ENCODE measurements at regions not wholly inside any gene's neighbourhood (a gene's known extent, or its start where the extent isn't known, plus 50 kb on each side); places are given as distances from the start of the nearest gene placed in this dataset.

DNA sequence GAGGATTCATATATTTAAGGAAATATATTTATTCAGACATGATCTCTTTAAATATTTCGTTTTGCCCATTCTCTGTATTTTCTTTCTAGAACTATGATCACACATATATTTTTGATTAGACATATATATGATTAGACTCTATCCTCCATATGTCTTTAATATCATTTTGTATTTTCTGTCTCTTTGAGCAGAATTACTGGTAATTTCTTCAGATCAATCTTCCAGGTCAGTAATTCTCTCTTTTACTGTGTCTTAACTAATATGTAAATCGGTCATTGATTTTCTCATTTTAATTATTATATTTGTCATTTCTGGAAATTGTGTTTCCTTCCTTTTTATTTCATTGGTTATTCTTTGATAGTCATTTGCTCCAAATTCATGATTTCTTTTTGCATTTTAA, 586.2 kb downstream of the NR2F2 start:
- Histone ChIP-seq H4K20me1 (ENCODE audit: control insufficient read depth, extremely low read depth, insufficient read depth, low read length) (no peaks in the 10 kb centered on the region), H3K9ac (ENCODE audit: insufficient read depth, low read length) (no peak overlapping the region), H2AFZ (ENCODE audit: low read length) (no peak overlapping the region), H3K36me3 (ENCODE audit: control insufficient read depth, insufficient read depth, low read length) (no peaks in the 10 kb centered on the region), H3K27ac (ENCODE audit: insufficient read depth, low read length) (no peak overlapping the region), H3K9me3 (ENCODE audit: control insufficient read depth, insufficient read depth, low read depth, low read length) (no peaks in the 10 kb centered on the region), H3K4me1 (ENCODE audit: control insufficient read depth, extremely low read depth, insufficient read depth, low read length) (no peaks in the 10 kb centered on the region), H3K4me3 (replicated peaks in 1 of 4; ENCODE audit: control extremely low read depth in 1 of 4, insufficient read depth in 1 of 4, low read depth in 3 of 4, low read length in 4 of 4) (no peak overlapping the region), H3K4me2 (ENCODE audit: extremely low read depth, insufficient read depth, low read length) (no peak overlapping the region), H3K27me3 (ENCODE audit: control insufficient read depth, insufficient read depth, low read length) (no peaks in the 10 kb centered on the region), H3K79me2 (ENCODE audit: control insufficient read depth, insufficient read depth, low read length) (no peaks in the 10 kb centered on the region)
- DNase-seq (ENCODE audit: low read depth in 2 of 2): no peak
- no peak for TF ChIP-seq EZH2 (IDR thresholded peaks at IDR 0.05; ENCODE audit: low read length, missing control alignments)

DNA sequence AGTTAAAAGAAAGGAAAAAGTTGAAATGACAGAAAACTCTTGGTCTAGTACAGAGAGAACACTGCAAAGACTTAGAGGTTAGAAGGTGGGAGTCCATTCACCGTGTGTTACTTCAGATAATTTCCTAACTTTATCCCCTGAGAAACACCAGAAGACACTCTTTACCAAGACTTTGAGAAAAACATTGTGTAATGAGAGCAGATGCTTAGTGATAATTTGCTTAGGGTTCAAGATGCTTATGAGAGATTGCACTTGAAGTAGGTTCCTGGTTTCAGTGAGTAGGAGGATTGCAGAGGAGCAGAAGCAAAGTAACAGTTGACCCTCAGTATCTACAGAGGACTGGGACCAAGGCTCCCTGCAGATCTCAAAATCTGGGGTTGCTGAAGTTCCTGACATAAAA, 594.1 kb downstream of the NR2F2 start:
- Histone ChIP-seq H3K4me2 (ENCODE audit: extremely low read depth, insufficient read depth, low read length) (no peak overlapping the region), H4K20me1 (ENCODE audit: control insufficient read depth, extremely low read depth, insufficient read depth, low read length) (no peaks in the 10 kb centered on the region), H3K27ac (ENCODE audit: insufficient read depth, low read length) (no peak overlapping the region), H3K36me3 (ENCODE audit: control insufficient read depth, insufficient read depth, low read length) (no peaks in the 10 kb centered on the region), H2AFZ (ENCODE audit: low read length) (no peak overlapping the region), H3K4me1 (ENCODE audit: control insufficient read depth, extremely low read depth, insufficient read depth, low read length) (no peaks in the 10 kb centered on the region), H3K9ac (ENCODE audit: insufficient read depth, low read length) (no peak overlapping the region), H3K4me3 (replicated peaks in 1 of 4; ENCODE audit: control extremely low read depth in 1 of 4, insufficient read depth in 1 of 4, low read depth in 3 of 4, low read length in 4 of 4) (no peak overlapping the region), H3K79me2 (ENCODE audit: control insufficient read depth, insufficient read depth, low read length) (no peaks in the 10 kb centered on the region), H3K27me3 (ENCODE audit: control insufficient read depth, insufficient read depth, low read length) (no peaks in the 10 kb centered on the region), H3K9me3 (ENCODE audit: control insufficient read depth, insufficient read depth, low read depth, low read length) (no peaks in the 10 kb centered on the region)
- DNase-seq (ENCODE audit: low read depth in 2 of 2): no peak
- no peak for TF ChIP-seq EZH2 (IDR thresholded peaks at IDR 0.05; ENCODE audit: low read length, missing control alignments)
- TF ChIP-seq, protein P1, sequence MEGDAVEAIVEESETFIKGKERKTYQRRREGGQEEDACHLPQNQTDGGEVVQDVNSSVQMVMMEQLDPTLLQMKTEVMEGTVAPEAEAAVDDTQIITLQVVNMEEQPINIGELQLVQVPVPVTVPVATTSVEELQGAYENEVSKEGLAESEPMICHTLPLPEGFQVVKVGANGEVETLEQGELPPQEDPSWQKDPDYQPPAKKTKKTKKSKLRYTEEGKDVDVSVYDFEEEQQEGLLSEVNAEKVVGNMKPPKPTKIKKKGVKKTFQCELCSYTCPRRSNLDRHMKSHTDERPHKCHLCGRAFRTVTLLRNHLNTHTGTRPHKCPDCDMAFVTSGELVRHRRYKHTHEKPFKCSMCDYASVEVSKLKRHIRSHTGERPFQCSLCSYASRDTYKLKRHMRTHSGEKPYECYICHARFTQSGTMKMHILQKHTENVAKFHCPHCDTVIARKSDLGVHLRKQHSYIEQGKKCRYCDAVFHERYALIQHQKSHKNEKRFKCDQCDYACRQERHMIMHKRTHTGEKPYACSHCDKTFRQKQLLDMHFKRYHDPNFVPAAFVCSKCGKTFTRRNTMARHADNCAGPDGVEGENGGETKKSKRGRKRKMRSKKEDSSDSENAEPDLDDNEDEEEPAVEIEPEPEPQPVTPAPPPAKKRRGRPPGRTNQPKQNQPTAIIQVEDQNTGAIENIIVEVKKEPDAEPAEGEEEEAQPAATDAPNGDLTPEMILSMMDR (conservative IDR thresholded peaks at IDR 0.05 in 1 of 2, IDR thresholded peaks at IDR 0.05 in 1 of 2; ENCODE audit: low read depth in 1 of 2, low read length in 2 of 2): no peak

DNA sequence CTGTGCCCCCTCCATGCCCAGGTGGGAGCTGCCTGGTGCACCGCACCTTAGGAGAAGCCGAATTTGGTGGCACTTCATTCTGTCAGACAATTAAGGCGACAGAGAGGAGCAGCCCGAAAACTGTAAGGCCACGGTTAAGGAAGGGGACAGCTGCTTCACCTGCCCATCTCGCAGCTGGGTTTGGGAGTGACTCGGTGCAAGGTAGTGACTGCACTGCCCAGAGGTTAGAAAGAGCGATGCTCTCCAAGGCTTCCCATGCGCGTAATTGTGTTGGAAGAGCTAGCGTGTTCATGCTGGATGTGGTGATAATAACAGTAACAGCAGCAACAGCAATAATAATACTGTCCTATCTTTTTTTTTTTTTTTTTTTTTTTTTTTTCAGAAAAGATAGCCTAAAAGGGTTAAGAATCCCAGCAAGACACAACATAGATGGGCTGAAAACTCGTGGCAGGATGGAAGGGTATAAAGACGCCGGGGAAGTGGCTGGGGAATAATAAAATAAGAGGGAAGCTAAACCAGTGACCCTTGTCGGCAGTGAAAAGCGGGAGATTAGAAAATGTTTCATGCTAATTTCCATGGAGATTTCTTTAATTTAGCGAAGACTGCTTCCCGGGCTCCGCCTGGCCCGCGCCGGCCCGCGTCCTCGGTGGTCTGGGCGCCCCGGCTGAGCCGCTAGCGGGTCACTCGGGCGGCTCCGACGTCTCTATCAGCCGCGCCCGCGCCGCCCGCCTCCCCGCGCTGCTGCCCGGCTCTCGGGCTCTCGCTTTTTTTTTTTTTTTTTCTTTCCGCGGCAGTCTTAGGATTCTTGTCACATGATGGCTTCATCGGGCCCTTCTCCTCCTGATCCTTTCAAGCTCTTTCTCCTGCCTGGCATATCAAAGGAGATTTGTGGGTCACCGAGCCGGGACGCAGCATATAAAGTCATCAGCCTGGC, 617.1 kb downstream of the NR2F2 start:
- H3K4me2 ChIP-seq (ENCODE audit: extremely low read depth, insufficient read depth, low read length): no peak overlapping the region

More for the DNA sequence above, 617.1 kb downstream of the NR2F2 start:
- DNase-seq (ENCODE audit: low read depth in 2 of 2): peak; percentile 0 to 33
- H3K27me3 ChIP-seq (ENCODE audit: control insufficient read depth, insufficient read depth, low read length): no peaks in the 10 kb centered on the region
- H3K4me3 ChIP-seq (replicated peaks in 1 of 4; ENCODE audit: control extremely low read depth in 1 of 4, insufficient read depth in 1 of 4, low read depth in 3 of 4, low read length in 4 of 4): peak overlapping the region in 1 of 4 experiments; percentile 52
- H3K4me1 ChIP-seq (ENCODE audit: control insufficient read depth, extremely low read depth, insufficient read depth, low read length): no peaks in the 10 kb centered on the region
- TF ChIP-seq, protein P1 (conservative IDR thresholded peaks at IDR 0.05 in 1 of 2, IDR thresholded peaks at IDR 0.05 in 1 of 2; ENCODE audit: low read depth in 1 of 2, low read length in 2 of 2): no peak
- TF ChIP-seq EZH2 (IDR thresholded peaks at IDR 0.05; ENCODE audit: low read length, missing control alignments): no peak
- no peaks in the 10 kb centered on the region for H3K79me2 ChIP-seq (ENCODE audit: control insufficient read depth, insufficient read depth, low read length)
- H3K27ac ChIP-seq (ENCODE audit: insufficient read depth, low read length): no peak overlapping the region
- no peaks in the 10 kb centered on the region for H3K36me3 ChIP-seq (ENCODE audit: control insufficient read depth, insufficient read depth, low read length)
- no peaks in the 10 kb centered on the region for H3K9me3 ChIP-seq (ENCODE audit: control insufficient read depth, insufficient read depth, low read depth, low read length)
- H3K9ac ChIP-seq (ENCODE audit: insufficient read depth, low read length): no peak overlapping the region
- no peak overlapping the region for H2AFZ ChIP-seq (ENCODE audit: low read length)
- H4K20me1 ChIP-seq (ENCODE audit: control insufficient read depth, extremely low read depth, insufficient read depth, low read length): no peaks in the 10 kb centered on the region

Data from fibroblast of lung (primary cell).